ENCODE measurements at regions not wholly inside any gene's neighbourhood (a gene's known extent, or its start where the extent isn't known, plus 50 kb on each side); places are given as distances from the start of the nearest gene placed in this dataset.
"Not testable (repeated sequence)": the region's sequence is repeated elsewhere in the genome, so short reads cannot be mapped to it uniquely, and the experiment has no call there.

DNA sequence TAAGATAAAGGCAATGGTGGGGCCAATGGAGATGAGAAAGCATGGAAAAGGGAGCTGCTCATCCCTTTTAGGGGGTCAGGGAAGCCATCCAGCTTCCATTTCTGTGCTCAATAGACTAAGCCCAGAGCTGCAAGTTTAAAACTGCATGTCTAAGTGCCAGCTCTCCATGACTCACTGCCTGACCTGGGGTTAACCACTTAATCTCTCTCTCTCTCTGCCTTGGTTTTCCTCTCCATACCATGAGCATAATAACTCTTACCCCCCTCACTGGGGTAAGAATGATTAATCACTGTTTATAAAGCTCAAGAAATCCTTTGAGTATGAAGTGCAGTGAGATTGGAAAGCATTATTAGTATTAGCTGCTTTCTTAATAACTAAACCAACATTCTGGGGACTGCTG is 1382.4 kb upstream of the WWC1 start:
- no peak overlapping the region for H3K27ac Mint-ChIP-seq
- H3K4me1 Mint-ChIP-seq (ENCODE audit: low read depth), result peaks cover 1% of the 10 kb centered on the region
- TF ChIP-seq CTCF (IDR thresholded peaks at IDR 0.05; ENCODE audit: unreplicated experiment), result no peak
- H3K4me3 Mint-ChIP-seq (ENCODE audit: low read depth), result no peak overlapping the region
- no peaks in the 10 kb centered on the region for H3K36me3 Mint-ChIP-seq (ENCODE audit: insufficient read depth)
- no peaks in the 10 kb centered on the region for H3K9me3 Mint-ChIP-seq (ENCODE audit: low read depth)
- no peak for DNase-seq (ENCODE audit: low spot score, unreplicated experiment)
- H3K27me3 Mint-ChIP-seq, result no peaks in the 10 kb centered on the region

GRCh38 chr5:166909926-166910325 is 1381.5 kb upstream of the WWC1 start:
- no peak for TF ChIP-seq CTCF (IDR thresholded peaks at IDR 0.05; ENCODE audit: unreplicated experiment)
- Mint-ChIP-seq H3K27ac (no peak overlapping the region), H3K36me3 (ENCODE audit: insufficient read depth) (no peaks in the 10 kb centered on the region), H3K27me3 (no peaks in the 10 kb centered on the region), H3K4me1 (ENCODE audit: low read depth) (peaks cover 1% of the 10 kb centered on the region), H3K4me3 (ENCODE audit: low read depth) (no peak overlapping the region), H3K9me3 (ENCODE audit: low read depth) (no peaks in the 10 kb centered on the region)
- DNase-seq (ENCODE audit: low spot score, unreplicated experiment), result no peak

- H3K27me3 Mint-ChIP-seq, result no peaks in the 10 kb centered on the region
- H3K4me1 Mint-ChIP-seq (ENCODE audit: low read depth), result peaks cover 1% of the 10 kb centered on the region
- no peaks in the 10 kb centered on the region for H3K9me3 Mint-ChIP-seq (ENCODE audit: low read depth)
- H3K27ac Mint-ChIP-seq, result no peak overlapping the region
- DNase-seq (ENCODE audit: low spot score, unreplicated experiment), result no peak
- no peaks in the 10 kb centered on the region for H3K36me3 Mint-ChIP-seq (ENCODE audit: insufficient read depth)
- no peak for TF ChIP-seq CTCF (IDR thresholded peaks at IDR 0.05; ENCODE audit: unreplicated experiment)
- H3K4me3 Mint-ChIP-seq (ENCODE audit: low read depth), result no peak overlapping the region
These were observed 1380.5 kb upstream of the WWC1 start for GRCh38 chr5:166910995-166911394.

DNA sequence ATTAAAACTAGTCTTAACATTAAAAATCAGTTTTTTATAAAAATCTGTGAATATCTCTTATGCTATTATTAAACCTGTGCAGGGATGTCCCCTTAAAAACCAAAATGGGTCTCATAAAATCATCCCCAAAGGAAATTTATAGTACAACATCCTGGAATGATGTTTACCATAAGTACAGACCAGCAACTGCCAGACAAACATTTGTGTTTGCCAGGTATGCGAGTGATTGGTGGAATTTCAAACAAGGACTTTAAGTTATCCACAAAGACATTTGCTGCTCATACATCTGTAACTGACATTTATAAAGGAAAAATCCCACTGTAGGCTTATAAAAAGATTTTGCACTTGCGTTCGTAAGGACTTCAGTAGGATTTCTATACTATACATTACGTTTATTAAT is 1375.4 kb upstream of the WWC1 start:
- TF ChIP-seq CTCF (IDR thresholded peaks at IDR 0.05; ENCODE audit: unreplicated experiment), result no peak
- Mint-ChIP-seq H3K4me1 (ENCODE audit: low read depth) (no peaks in the 10 kb centered on the region), H3K36me3 (ENCODE audit: insufficient read depth) (no peaks in the 10 kb centered on the region), H3K9me3 (ENCODE audit: low read depth) (no peaks in the 10 kb centered on the region), H3K4me3 (ENCODE audit: low read depth) (no peak overlapping the region), H3K27ac (no peak overlapping the region), H3K27me3 (no peaks in the 10 kb centered on the region)
- DNase-seq (ENCODE audit: low spot score, unreplicated experiment), result no peak

DNA sequence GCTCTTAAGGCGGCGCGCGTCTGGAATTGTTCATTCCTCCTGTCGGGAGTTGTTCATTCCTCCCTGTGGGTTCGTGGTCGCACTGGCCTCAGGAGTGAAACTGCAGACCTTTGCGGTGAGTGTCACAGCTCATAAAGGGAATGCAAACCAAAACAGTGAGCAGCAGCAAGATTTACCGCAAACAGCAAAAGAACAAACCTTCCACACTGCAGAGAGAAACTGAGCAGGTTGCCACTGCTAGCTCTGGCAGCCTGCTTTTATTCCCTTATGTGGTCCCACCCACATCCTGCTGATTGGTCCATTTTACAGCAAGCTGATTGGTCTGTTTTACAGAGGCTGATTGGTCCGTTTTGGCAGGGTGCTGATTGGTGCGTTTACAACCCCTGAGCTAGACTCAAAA is 1365.3 kb upstream of the WWC1 start:
- peaks cover 11% of the 10 kb centered on the region for H3K9me3 Mint-ChIP-seq (ENCODE audit: low read depth)
- H3K27ac Mint-ChIP-seq, result no peak overlapping the region
- H3K36me3 Mint-ChIP-seq (ENCODE audit: insufficient read depth), result no peaks in the 10 kb centered on the region
- H3K4me1 Mint-ChIP-seq (ENCODE audit: low read depth), result peaks cover 3% of the 10 kb centered on the region
- TF ChIP-seq CTCF (IDR thresholded peaks at IDR 0.05; ENCODE audit: unreplicated experiment), result no peak
- no peak overlapping the region for H3K4me3 Mint-ChIP-seq (ENCODE audit: low read depth)
- no peaks in the 10 kb centered on the region for H3K27me3 Mint-ChIP-seq
- no peak for DNase-seq (ENCODE audit: low spot score, unreplicated experiment)

DNA sequence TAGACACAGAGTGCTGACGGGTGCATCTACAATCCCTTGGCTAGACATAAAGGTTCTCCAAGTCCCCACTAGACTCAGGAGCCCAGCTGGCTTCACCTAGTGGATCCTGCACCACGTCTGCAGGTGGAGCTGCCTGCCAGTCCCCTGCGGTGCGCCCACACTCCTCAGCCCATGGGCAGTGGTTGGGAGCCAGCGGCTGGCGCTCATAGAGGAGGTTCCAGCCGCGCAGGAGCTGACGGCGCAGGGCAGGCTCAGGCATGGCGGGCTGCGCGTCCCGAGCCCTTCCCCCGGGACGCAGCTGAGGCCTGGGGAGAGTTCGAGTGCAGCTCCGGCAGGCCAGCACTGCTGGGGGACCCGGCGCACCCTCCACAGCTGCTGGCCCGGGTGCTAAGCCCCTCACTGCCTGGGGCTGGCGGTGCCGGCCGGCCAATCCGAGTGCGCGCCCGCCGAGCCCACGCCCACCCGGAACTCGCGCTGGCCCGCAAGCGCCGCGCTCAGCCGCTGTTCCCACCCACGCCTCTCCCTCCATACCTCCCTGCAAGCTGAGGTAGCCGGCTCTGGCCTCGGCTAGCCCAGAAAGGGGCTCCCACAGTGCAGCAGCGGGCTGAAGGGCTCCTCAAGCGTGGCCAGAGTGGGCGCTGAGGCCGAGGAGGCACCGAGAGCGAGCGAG is 1364.5 kb upstream of the WWC1 start:
- not testable (repeated sequence) for H3K4me3 Mint-ChIP-seq (ENCODE audit: low read depth); H3K27ac Mint-ChIP-seq; H3K36me3 Mint-ChIP-seq (ENCODE audit: insufficient read depth); H3K4me1 Mint-ChIP-seq (ENCODE audit: low read depth); DNase-seq (ENCODE audit: low spot score, unreplicated experiment); H3K27me3 Mint-ChIP-seq
- H3K9me3 Mint-ChIP-seq (ENCODE audit: low read depth), result peaks cover 14% of the 10 kb centered on the region
